ENCODE measurements at regions not wholly inside any gene's neighbourhood (a gene's known extent, or its start where the extent isn't known, plus 50 kb on each side); places are given as distances from the start of the nearest gene placed in this dataset.
A peak's percentile ranks its signal among the peaks of the same experiment; 100 is the strongest.
"Not testable (repeated sequence)": the region's sequence is repeated elsewhere in the genome, so short reads cannot be mapped to it uniquely, and the experiment has no call there.

DNA sequence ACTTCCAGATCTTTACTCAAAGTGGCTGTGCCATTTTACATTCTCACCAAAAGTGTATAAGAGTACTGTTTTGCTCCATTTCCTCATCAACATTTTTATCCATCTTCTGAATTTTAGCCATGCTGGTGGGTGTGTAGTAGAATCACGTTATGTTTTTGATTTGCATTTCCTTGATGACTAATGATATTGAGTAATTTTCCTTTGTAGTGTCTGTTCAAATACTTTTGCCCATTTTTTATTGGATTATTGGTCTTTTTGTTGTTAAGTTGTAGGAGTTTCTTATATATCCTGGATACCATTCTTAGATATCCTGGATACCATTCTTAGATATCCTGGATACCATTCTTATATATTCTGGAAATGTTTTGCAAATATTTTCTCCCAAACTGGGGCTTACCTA is 344.9 kb downstream of the LRRC3B start:
- no peak for DNase-seq

DNA sequence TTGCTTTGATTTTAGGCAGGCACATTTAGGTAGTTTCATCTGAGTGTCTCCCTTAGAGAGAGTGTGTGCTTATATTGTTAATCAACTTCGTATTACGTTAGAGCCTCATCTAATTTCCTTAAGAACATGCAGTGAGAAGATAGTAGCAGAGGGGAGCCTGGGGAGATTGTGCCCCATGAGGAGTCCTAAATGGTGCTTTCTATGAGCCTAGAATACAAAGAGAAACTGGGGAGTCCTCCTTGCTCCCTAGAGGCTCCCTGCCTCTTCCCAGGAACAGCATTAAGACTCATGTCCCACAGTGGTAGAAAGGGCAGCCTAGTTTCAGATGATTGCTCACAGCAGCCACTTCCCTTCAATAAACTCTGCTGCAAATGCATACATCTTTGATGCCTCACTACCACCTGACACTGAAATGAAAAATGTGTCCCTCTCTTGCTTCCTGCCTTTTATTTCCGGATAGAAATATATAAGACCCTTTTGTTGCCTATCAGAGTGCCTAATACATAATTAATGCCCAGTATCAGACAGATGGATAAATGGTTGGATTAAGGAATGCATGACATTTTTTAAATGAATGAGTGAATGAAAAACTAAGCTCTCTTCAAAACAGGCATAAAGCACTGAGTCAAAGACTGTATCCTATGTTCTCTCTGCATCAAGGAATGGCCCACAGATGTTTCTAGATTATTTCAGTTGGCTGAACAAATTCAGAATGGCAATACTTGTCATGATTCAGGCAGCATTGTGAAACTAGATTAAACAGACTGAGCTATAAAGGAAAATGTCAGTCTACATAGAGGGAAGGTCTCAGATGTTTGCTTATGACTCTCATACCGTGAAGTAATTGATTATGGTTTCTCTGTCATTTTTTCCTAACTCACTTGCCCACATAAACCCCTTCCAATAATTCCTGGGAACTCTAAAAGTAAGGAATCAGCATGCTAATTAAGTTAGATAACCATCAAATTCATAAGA is 362.1 kb downstream of the LRRC3B start:
- DNase-seq, result no peak

GRCh38 chr3:26989037-26989436 is 366.5 kb downstream of the LRRC3B start:
- peak; percentile 48 for DNase-seq

DNA sequence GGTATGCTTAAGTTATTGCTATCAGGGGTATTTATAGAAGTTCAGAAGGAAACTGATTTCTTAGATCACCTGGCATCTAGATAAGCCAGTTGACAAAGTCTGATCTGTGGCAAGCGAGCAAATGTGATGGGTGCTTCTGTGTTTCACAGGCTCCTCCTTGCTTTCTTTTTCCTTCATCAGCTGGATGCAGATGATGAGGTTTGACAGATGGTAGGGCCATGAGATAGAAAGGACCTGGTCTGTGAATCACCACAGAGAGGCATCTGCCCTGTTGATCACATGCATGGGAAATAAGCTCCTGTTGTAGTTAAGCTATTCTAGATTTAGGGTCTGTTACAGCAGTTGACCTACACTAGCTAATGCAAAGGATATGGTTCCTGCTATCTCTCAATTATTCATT is 372.0 kb downstream of the NEK10 start:
- DNase-seq, result no peak

- no peak for DNase-seq
Measured at GRCh38 chr3:27010834-27011233, 358.3 kb downstream of the NEK10 start.

- no peak for DNase-seq
Measured at GRCh38 chr3:27022096-27022761, 347.0 kb downstream of the NEK10 start.

DNA sequence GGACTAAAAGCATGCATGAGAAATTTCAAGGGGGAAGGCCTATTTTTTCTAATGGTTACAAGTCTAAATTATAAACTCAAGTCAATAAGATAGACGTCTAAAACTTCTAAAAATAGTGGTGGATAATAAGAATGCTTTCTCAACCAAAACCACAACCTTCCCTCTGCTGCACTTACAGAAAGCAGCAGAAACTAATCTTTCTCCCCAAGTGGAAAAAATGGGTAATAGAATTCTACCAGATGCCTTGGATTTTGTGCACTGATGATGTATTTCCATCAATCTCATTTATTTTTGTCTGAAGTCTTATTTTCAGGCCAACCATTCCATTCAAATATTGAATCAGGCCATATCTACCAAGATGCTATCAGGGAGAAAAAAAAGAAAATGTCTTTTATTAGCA is 344.7 kb downstream of the NEK10 start:
- no peak for DNase-seq

- DNase-seq, result no peak
Measured at GRCh38 chr3:27025718-27026117, 343.5 kb downstream of the NEK10 start.

- no peak for DNase-seq
Measured at GRCh38 chr3:27031476-27031875, 337.7 kb downstream of the NEK10 start.

- no peak for DNase-seq
Measured at GRCh38 chr3:27034255-27034654, 334.9 kb downstream of the NEK10 start.

GRCh38 chr3:27040674-27041073 is 328.5 kb downstream of the NEK10 start:
- no peak for DNase-seq

DNA sequence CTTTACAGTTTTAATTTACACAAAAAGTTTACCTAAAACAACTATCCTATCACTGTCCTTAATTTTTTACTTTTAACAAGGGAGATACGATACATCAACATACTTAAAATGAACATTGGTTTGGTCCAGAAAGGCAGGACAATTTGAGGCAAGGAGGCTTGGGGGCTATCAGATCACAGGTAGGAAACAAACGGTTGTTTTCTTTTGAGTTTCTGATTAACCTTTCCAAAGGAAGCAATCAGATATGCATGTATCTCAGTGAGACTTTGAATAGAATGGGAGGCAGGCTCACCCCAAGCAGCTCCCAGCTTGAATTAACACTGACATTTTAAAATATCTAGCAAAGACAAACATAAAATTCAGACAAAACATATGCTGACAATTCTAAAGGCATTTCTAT is 326.6 kb downstream of the NEK10 start:
- not testable (repeated sequence) for DNase-seq

- no peak for DNase-seq
Measured at GRCh38 chr3:27043328-27043955, 325.7 kb downstream of the NEK10 start.

DNA sequence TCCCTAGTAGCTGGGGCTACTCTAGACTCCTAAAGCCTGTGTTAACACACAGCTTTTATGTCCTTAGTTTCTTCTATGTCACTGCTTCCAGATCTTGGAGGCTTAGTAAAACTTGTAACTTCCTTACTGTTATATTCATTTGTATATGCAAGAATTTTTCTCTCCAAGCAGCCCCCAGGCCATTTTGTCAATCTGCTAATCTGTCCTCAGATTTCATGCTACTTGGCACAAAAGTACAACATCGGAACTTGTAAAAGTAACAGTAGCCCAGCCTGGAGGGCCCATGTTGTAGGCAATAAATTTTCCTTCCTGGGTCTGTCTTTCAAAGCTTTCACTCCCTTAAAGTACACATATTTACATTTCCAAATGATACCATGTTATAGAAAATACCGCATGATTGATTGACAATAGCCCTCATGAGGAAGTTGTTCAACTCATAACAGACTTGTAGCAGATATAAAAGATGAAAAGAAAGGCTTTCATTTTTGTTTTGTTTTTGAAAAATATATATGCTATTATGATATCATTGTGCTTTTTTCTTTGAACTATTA is 324.2 kb downstream of the NEK10 start:
- no peak for DNase-seq

DNA sequence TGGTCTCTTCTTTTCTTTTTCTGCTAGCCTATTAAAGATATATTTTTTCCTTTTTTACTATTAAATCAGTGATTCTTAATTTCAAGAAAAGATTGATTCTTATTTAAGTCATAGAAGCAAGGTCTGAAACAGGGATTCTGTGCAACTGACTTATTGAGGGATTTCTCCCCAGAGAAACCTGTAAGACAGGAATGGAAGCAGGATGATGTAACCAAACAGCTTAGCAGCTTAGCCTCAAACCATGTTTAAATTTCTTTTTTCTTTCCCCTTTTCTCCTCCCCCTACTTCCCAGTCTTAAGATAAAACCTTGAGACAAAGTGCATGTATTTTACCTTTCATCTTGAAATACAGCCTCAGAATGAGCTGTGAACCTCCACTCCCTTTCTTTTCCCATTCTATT is 322.8 kb downstream of the NEK10 start:
- no peak for DNase-seq

GRCh38 chr3:27049792-27050191 is 319.4 kb downstream of the NEK10 start:
- DNase-seq, result no peak

GRCh38 chr3:27051527-27051926 is 317.7 kb downstream of the NEK10 start:
- DNase-seq, result not testable (repeated sequence)

- no peak for DNase-seq
Measured at GRCh38 chr3:27056326-27056725, 312.9 kb downstream of the NEK10 start.

- DNase-seq, result no peak
Measured at GRCh38 chr3:27059489-27059888, 309.7 kb downstream of the NEK10 start.

Measured in DMS79 treated with DMSO at 0.1 percent for 48 hours (cell line).